Endothelial cell of umbilical vein (primary cell): ENCODE measurements at regions not wholly inside any gene's neighbourhood (a gene's known extent, or its start where the extent isn't known, plus 50 kb on each side); places are given as distances from the start of the nearest gene placed in this dataset.

Source experiments
- BruUV-seq: library from RNA; stranded (reverse); fragments of 400-500 nt; replicated peaks from 2 replicates; lab custom pipeline; 2021; lab: Mats Ljungman, UMichigan
- CTCF ChIA-PET: fragments of 300-600, 350-600 bp; sonication (Branson Sonifier 250); formaldehyde crosslinking; loops from one replicate; lab custom pipeline; 2021; ENCODE audit warnings: antibody characterized with exemption, inconsistent platforms; lab: Charles Lee
- POLR2A ChIA-PET: fragments of 300-600, 350-600 bp; sonication (Branson Sonifier 250); formaldehyde crosslinking; loops from one replicate; lab custom pipeline; 2021; ENCODE audit warnings: antibody characterized with exemption, inconsistent platforms; lab: Charles Lee
- DNase-seq: peaks from one replicate; pipeline ENCODE4 v3.0.0-alpha.2; 2011; ENCODE audit warnings: low read depth, low spot score
- FAIRE-seq: peaks from 2 replicates; lab custom pipeline; 2011; peaks lifted over from hg19 to GRCh38; lab: Jason Lieb, UNC
- H2AFZ ChIP-seq: 2 replicates; pipeline ENCODE4 v1.6.0; 2012; ENCODE audit warnings: low read depth, low read length, control low read depth, inconsistent platforms
- H3K27ac ChIP-seq: 2 replicates; pipeline ENCODE4 v1.5.1; 2011; ENCODE audit warnings: low read depth, mild to moderate bottlenecking, control low read depth, low read length, moderate library complexity; ENCODE audit not compliant: insufficient read depth
- H3K27me3 ChIP-seq, 2 experiments: 2 replicates each; pipeline versions ENCODE4 v1.6.0 to v1.6.1; 2011; ENCODE audit warnings: low read length in 2 of 2, mixed read lengths in 1 of 2; ENCODE audit not compliant: control insufficient read depth in 2 of 2, insufficient read depth in 2 of 2
- H3K36me3 ChIP-seq, 2 experiments: 2 replicates in 1 of 2; 3 replicates in 1 of 2; pipeline ENCODE4 v1.5.1; 2011; ENCODE audit warnings: low read length in 2 of 2, mild to moderate bottlenecking in 1 of 2, moderate library complexity in 1 of 2; ENCODE audit not compliant: control insufficient read depth in 2 of 2, insufficient read depth in 2 of 2; ENCODE audit errors: extremely low read depth in 1 of 2
- H3K4me1 ChIP-seq: 3 replicates; pipeline ENCODE4 v1.5.1; 2011; ENCODE audit warnings: mild to moderate bottlenecking, low read length; ENCODE audit not compliant: control insufficient read depth, insufficient read depth; ENCODE audit errors: extremely low read depth
- H3K4me2 ChIP-seq: 2 replicates; pipeline ENCODE4 v1.6.1; 2011; ENCODE audit warnings: low read length, control low read depth, mixed read lengths; ENCODE audit not compliant: insufficient read depth
- H3K4me3 ChIP-seq, 3 experiments: fragments of 200-600 bp in 1 of 3; sonication (generic), shearing (Covaris generic) in 1 of 3; replicated peaks in 1 of 3; 2 replicates each; pipeline ENCODE4 v1.5.1; 2011 to 2016; ENCODE audit warnings: control low read depth in 3 of 3, low read length in 3 of 3, mild to moderate bottlenecking in 2 of 3, inconsistent platforms in 1 of 3, low read depth in 1 of 3, moderate library complexity in 1 of 3; ENCODE audit not compliant: insufficient read depth in 1 of 3
- H3K79me2 ChIP-seq: 2 replicates; pipeline ENCODE4 v1.6.0; 2012; ENCODE audit warnings: low read length, inconsistent platforms; ENCODE audit not compliant: control insufficient read depth, insufficient read depth
- H3K9ac ChIP-seq: replicated peaks from 2 replicates; pipeline ENCODE3; 2011; ENCODE audit warnings: low read length, control low read depth; ENCODE audit not compliant: insufficient read depth; ENCODE audit errors: extremely low read depth
- H3K9me1 ChIP-seq: replicated peaks from 3 replicates; pipeline ENCODE4 v1.6.0; 2011; ENCODE audit warnings: mild to moderate bottlenecking, low read length; ENCODE audit not compliant: control insufficient read depth, insufficient read depth; ENCODE audit errors: extremely low read depth
- H3K9me3 ChIP-seq: replicated peaks from 2 replicates; pipeline ENCODE4 v1.5.1; 2012; ENCODE audit warnings: low read length, inconsistent platforms; ENCODE audit not compliant: control insufficient read depth, insufficient read depth
- H4K20me1 ChIP-seq: replicated peaks from 2 replicates; pipeline ENCODE3; 2011; ENCODE audit warnings: mild to moderate bottlenecking, low read length; ENCODE audit not compliant: control insufficient read depth, insufficient read depth; ENCODE audit errors: extremely low read depth
- EZH2 ChIP-seq: IDR thresholded peaks from 2 replicates; pipeline ENCODE4 v1.6.1; 2012; ENCODE audit warnings: borderline replicate concordance, low read depth, mild to moderate bottlenecking, moderate library complexity, low read length, inconsistent platforms; ENCODE audit not compliant: severe bottlenecking
- FOS ChIP-seq: IDR thresholded peaks from 2 replicates; pipeline ENCODE4 v1.6.1; 2011; ENCODE audit warnings: mild to moderate bottlenecking, low read length, moderate library complexity, borderline replicate concordance; ENCODE audit not compliant: insufficient read depth
- GATA2 ChIP-seq: IDR thresholded peaks from 2 replicates; pipeline ENCODE4 v1.7.0; 2011; ENCODE audit warnings: low read depth, mild to moderate bottlenecking, moderate library complexity, mixed read lengths, low read length; ENCODE audit not compliant: insufficient read length, insufficient read depth
- JUN ChIP-seq: IDR thresholded peaks from 2 replicates; pipeline ENCODE4 v1.6.1; 2011; ENCODE audit warnings: borderline replicate concordance, low read depth; ENCODE audit not compliant: insufficient read length, insufficient read depth
- MYC ChIP-seq: IDR thresholded peaks from one replicate; pipeline ENCODE4 v1.6.1; 2011; ENCODE audit warnings: mild to moderate bottlenecking, low read depth, low read length
- POLR2A ChIP-seq: IDR thresholded peaks from 2 replicates; pipeline ENCODE4 v1.6.1; 2012; ENCODE audit warnings: low read depth, mild to moderate bottlenecking, control low read depth, low read length
- POLR2AphosphoS5 ChIP-seq: IDR thresholded peaks from 2 replicates; pipeline ENCODE4 v1.6.1; 2012; ENCODE audit warnings: low read depth, mild to moderate bottlenecking, control low read depth, low read length, moderate library complexity; ENCODE audit not compliant: insufficient read depth
- dilution Hi-C: fragments of 300-500 bp; cut with MboI; formaldehyde crosslinking; loops from one replicate; pipeline ENCODE4 v1.15.0; 2019; ENCODE audit warnings: low sequenced_read_pairs; ENCODE audit not compliant: extremely low pct_ligation_motif_present
- intact Hi-C: fragments of 100-400 bp; cut with micrococcal nuclease; formaldehyde crosslinking; loops from one replicate; pipeline ENCODE4 v1.10.0; 2022
- TF ChIP-seq, protein P1 (sequence below): IDR thresholded peaks from 2 replicates; pipeline ENCODE4 v1.6.1; 2011; ENCODE audit not compliant: insufficient read depth, insufficient read length

DNA sequence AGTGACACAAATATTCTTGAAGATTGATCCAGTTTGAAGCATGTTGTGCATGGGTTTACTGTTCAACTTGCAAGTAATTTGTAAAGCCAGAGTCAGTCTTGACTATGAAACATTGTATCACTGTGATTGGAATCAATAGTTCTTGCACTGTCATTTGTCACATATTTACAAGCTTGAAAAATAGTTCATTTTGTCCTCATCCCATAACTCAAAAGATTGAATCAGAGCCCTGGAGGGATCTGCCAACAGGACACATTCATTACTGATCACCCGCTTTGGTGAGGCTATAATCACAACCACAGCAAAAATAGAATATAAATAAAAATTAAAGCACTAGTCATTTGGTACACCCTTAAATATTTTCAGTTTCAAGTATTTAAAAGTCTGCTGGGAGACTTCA lies 368.9 kb downstream of the WDR72 start:
- no peaks in the 10 kb centered on the region for H3K36me3 ChIP-seq
- TF ChIP-seq GATA2: no peak
- TF ChIP-seq, protein P1, sequence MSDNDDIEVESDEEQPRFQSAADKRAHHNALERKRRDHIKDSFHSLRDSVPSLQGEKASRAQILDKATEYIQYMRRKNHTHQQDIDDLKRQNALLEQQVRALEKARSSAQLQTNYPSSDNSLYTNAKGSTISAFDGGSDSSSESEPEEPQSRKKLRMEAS: no peak
- no peak for TF ChIP-seq POLR2A
- no peak for TF ChIP-seq MYC
- TF ChIP-seq POLR2AphosphoS5: no peak
- TF ChIP-seq JUN: no peak
- TF ChIP-seq FOS: no peak
- TF ChIP-seq EZH2: no peak
- DNase-seq (no peak), FAIRE-seq (no peak)
- no peaks in the 10 kb centered on the region for H3K4me1 ChIP-seq
- H3K4me2 ChIP-seq: no peak overlapping the region
- intact Hi-C loops: no loop called here
- CTCF ChIA-PET: no interaction called here
- POLR2A ChIA-PET: no interaction called here
- H3K79me2 ChIP-seq: no peaks in the 10 kb centered on the region
- no peaks in the 10 kb centered on the region for H3K27me3 ChIP-seq
- no peak overlapping the region for H3K4me3 ChIP-seq
- no peak overlapping the region for H3K27ac ChIP-seq
- no TSS peak for BruUV-seq
- no peaks in the 10 kb centered on the region for H3K9me3 ChIP-seq
- H2AFZ ChIP-seq: no peak overlapping the region
- dilution Hi-C loops: no loop called here
- H3K9me1 ChIP-seq: no peaks in the 10 kb centered on the region
- H4K20me1 ChIP-seq: no peaks in the 10 kb centered on the region
- H3K9ac ChIP-seq: no peak overlapping the region

DNA sequence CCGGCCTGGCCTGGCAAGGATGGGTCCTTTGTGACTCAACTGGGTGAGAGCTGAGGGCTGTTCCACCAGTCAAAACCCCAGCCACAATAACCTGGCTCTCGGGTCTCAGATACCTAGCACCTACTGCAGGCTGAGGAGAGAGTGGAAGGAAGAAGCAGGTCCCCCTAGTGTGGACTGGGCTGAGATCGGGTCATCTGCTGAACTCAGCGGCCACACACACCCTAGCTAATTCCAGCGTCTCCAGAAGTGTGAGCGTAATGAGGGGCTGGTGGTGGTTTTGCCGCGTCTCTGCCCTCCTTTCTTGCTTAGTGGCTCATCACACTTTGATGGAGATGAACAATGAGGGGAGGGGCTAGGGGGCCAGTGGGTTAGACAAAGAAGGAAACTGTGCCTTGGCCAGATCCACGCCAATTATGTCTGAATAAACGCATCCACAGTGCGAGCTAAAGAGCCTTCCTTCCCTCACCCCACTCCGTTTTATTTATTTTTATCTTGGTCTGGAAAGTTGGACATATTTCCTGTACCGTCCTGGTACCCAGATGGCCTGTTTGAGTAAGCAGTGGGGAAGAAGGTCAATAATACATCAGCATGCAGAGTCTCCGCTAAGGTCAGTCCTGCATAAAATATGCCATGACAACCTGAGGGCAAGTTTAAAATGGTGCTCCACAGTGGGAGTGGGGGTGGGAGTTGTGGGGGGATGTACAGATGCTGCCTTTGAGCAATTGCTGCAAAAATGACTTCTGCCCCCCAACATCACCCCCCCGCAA lies 370.0 kb downstream of the WDR72 start:
- Histone ChIP-seq H3K4me3 (no peak overlapping the region), H3K36me3 (no peaks in the 10 kb centered on the region), H3K9ac (no peak overlapping the region), H3K27ac (no peak overlapping the region), H3K4me1 (no peaks in the 10 kb centered on the region), H4K20me1 (no peaks in the 10 kb centered on the region), H3K4me2 (no peak overlapping the region), H2AFZ (no peak overlapping the region), H3K27me3 (no peaks in the 10 kb centered on the region), H3K9me3 (no peaks in the 10 kb centered on the region), H3K79me2 (no peaks in the 10 kb centered on the region), H3K9me1 (no peaks in the 10 kb centered on the region)
- intact Hi-C loops (no loop called here), dilution Hi-C loops (no loop called here)
- ChIA-PET CTCF (no interaction called here), POLR2A (no interaction called here)
- no TSS peak for BruUV-seq
- TF ChIP-seq, protein P1: no peak
- TF ChIP-seq JUN: no peak
- no peak for TF ChIP-seq GATA2
- TF ChIP-seq FOS: no peak
- FAIRE-seq (no peak), DNase-seq (no peak)
